ENCODE measurements at regions not wholly inside any gene's neighbourhood (a gene's known extent, or its start where the extent isn't known, plus 50 kb on each side); places are given as distances from the start of the nearest gene placed in this dataset.
A peak's percentile ranks its signal among the peaks of the same experiment; 100 is the strongest.

DNA sequence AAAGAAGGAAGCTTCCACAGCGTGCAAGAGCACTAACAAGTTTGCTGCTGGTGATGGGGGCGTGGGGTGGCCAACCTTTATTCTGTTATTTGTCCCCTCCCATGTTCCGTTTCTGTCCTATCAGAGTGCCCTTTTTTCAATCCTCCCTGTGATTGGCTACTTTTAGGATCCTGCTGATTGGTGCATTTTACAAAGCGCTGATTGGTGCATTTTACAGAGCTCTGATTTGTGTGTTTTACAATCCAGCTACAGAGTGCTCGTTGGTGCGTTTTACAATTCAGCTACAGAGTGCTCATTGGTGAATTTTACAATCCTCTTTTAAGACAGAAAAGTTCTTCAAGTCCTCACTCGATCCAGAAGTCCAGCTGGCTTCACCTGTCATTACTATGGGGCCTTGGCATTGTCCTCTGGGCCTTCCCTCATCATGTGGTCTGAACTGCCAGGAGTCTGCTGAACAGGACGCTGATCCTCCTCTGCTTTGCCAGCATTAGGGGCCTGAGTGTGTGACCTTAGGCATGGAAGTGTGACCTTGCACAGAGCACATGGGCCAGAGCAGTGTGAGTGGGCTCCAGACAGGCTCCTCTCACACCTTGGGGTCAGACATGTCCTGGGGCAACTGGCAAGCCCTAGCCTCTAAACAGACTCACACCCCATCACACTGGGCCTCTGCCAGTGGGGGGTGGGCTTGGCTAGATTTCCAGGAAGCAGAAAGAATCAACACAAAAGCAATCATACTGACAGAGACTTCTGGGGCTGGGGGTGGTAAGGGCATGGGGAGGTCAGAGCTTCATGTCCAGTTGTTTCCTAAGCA, 167.4 kb downstream of the PTPN20 start:
- no peak for DNase-seq

DNA sequence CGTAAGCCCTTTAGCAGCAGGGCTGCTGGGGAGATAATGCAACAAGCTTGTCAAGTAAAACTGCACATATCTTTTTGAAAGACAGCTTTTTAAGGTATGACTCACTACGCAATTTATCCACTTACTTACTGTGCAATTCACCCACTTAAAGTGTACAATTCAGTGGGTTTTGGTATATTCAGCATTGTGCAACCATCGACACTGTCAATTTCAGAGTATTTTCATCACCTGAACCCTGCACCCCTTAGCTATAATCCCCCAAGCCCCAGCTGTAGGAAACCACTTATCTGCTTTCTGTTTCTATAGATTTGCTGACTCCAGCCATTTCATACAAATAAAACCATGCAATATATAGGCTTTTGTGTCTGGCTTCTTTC, 168.0 kb downstream of the PTPN20 start:
- DNase-seq, result no peak

DNA sequence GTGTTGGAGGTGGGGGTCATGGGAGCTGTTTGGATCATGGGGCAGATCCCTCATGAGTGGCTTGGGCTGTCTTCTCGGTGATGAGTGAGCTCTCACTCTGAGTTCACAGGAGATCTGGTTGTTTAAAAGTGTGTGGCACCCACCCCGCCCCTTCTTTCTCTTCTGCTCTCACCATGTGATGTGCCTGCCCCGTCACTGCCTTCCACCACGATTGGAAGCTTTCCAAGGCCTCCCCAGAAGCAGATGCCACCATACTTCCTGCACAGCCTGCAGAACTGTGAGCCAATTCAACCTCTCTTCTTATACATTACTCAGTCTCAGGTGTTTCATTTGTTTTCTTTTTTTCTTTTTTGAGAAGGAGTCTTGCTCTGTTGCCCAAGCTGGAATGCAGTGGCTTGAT, 170.0 kb downstream of the PTPN20 start:
- DNase-seq, result no peak

DNA sequence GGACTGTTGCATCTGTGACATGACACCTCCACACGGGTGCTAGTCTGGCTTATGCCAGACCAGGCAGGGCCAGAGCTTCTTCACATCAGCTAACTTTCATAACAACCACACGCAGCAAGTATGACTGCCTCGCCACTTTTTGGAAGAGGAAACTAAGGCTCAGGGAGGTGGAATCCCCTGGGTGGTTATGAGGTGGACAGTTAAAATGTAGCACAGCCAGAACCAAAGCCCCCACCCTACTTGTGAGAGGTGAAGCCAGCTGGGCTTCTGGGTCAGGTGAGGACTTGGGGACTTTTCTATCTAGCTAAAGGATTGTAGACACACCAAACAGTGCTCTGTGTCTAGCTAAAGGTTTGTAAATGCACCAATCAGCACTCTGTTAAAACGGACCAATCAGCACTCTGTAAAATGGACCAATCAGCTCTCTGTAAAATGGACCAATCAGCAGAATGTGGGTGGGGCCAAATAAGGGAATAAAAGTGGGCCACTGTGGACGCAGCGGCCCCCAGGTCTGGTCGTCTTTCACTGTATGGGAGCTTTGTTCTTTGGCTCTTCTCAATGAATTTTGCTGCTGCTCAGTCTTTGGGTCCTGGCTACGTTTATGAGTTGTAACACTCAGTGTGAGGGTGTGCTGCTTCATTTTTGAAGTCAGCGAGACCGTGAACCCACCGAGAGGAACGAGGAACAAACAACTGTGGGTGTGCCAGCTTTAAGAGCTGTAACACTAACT, 171.0 kb downstream of the PTPN20 start:
- no peak for DNase-seq

DNA sequence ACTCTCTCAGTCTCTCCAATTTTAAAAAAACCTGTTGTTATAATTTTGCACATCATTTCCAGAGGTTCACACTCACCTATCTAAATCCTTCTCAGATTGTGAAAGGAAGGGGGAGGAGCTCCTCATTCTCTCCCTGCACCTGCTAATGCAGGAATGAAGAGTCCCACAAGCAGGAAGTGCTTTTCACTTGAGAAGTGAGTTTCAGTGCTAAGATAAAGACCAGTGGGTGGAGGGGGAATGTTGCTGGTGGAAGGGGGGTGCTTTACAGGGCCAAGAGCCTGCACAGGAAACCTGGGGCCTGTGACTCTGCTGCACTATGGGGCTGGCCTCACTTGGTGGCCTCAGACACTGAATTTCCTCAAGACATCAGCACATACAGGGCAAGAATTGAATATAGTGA, 176.4 kb downstream of the PTPN20 start:
- no peak for DNase-seq

DNA sequence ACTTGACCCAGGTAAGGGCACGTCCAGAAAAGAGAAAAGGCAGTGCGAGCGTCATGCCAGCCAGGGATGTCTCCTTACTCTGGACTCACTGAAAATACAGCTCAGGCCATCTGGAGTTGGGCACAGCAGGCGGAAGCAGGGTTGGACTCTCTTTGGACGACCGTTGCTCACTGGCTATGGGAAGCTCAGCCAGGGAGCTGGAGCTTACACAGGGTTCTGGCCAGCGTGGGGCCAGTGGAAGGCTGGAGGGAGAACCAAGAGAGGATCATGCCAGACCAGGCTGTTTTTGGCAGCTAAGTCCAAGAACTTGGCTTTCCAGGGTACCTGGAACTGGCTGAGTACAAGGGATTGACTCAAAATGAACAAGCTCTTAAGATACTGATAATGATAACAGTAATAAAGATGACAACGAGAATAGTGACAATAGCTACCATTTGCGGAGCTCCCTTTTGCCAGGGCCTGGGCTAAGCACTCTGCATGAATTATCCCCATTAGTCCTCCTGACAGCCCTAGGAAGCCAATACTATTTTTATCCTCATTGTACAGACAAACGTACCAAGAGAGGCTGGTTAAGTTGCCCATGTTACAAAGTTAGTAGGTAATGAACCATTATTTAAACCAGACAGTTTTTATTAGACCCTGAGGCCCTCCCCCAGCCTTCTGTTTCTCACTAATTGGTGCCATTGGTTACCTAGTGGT, 177.6 kb downstream of the PTPN20 start:
- no peak for DNase-seq

DNA sequence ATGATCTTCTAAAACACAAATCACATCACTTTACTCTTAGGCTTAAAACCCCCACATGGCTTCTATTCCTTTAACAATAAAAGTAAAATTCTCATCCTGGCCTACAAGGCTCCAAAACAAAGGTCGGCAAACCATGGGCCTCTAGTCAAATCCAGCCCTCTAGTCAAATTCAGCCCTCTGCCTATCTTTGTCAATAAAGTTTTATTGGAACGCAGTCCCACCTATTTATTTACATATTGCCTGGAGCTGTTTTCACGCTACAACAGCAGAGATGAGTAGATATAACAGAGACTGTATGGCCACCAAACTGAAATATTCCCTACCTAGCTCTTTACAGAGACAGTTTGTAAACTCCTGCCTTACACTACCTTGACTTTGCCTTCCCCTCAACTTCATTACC, 178.8 kb downstream of the PTPN20 start:
- no peak for DNase-seq

DNA sequence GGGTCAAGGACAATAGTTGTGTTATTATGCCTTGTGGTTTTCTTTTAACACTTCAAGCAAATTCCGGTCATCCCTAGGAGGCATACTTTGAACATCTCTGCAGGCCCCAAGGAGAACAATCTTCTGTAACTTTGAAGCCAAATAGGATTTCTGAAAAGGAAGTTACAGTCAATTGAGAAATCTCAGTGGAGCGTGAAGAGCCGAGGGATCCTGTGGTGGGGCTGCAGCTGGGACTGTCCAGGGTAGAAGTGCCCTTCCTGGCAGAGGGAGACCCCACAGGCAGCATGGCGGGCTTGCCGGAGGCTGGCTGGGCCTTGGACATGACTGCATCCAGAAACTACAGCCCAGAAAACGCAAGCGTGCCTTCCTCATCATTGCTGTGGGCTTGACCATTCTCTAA, 179.7 kb downstream of the PTPN20 start:
- no peak for DNase-seq

DNA sequence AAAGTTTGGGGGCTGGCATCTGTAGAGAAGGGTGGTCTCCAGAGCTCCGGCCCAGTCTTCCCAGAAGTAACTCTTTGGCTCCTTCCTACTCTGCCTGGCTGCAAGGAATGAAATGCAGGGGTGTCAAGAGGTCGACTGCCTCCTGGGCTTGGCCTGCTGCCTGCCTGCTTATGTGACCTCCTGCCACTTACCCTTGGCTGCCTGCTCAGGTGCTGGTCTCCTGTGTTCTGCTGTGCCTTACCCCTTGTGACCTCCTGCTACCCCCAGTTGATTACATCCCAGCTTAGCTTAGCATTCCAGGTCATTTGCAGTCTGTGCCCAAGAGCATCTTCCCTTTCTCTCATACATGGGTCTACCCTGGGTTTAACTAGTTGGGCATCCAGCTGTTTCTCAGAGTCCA, 180.2 kb downstream of the PTPN20 start:
- no peak for DNase-seq

DNA sequence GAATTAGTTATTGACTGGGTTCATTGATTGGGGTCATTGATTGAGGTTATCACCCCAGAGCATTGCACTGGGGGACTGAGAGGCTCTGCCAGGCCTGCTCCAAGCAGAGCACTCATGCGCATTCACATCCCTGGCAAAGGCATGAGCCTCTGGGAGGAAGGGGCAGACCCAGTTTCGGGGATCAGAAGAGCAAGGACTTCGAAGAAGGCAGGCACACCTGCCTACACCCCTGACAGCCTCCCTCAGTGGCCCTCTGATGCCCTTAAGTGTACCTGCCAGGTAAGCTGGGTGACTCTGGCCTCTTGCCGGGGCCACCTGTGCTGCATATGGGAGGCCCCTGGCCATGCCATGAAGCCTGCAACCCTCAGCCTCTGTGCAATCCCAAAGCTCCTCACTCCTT, 181.1 kb downstream of the PTPN20 start:
- no peak for DNase-seq

DNA sequence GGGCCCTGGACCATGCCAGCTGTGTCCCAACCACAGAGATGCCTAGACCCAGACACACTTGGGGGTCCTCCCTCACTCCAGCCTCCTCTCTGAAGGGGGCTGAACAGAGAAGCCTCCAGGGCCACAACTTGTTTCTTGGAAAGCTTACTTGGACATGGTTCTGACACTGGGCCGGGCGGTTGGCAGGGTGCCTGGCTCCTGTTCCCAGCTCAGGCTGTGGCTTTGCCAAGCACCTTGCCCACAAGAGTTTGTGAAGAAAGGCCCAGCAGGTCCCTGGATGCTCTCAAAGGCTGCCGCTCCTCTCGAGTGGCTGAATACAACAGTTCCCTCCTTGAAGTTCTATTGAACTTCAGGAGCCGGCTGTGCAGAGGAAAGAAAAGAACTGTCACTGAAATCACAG, 181.6 kb downstream of the PTPN20 start:
- DNase-seq, result no peak

DNA sequence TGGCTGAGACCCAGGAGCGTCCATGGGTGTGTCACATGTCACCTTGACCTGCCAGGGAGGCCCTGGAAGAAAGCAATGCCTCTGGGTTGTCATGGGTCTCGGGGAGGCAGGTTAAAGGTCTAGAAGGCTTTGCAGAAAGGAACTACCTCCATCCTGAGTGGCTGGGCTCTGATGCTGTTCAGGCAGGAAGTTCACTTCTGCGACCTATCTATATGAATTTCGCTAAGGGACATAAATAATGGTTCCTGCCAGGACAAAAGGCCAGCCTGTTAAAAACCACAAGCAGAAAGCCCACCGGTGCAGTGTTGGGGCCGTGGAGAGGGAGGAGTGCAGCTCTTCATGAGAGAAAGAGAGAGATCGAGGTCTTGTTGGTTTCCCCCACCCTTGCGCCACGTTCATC, 182.9 kb downstream of the PTPN20 start:
- DNase-seq, result no peak

DNA sequence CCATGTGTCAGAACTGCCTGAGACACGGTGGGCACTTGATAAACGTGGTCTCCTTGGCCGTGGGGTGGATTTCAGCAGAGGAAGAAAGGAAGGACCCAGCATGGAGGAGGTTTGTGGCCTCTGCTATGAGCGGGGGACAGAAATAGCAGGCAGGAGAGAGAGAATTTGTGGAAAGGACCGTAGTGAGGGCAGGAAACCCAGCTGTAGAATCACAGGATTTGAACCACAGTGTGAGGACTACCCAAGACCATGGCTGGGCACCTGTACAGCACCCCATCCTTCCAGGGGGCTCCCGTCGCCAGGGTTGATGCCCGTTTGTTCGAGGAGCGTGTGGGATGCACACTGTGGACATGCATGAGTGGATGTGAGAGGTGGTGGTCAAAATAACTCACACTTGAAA, 183.4 kb downstream of the PTPN20 start:
- no peak for DNase-seq

DNA sequence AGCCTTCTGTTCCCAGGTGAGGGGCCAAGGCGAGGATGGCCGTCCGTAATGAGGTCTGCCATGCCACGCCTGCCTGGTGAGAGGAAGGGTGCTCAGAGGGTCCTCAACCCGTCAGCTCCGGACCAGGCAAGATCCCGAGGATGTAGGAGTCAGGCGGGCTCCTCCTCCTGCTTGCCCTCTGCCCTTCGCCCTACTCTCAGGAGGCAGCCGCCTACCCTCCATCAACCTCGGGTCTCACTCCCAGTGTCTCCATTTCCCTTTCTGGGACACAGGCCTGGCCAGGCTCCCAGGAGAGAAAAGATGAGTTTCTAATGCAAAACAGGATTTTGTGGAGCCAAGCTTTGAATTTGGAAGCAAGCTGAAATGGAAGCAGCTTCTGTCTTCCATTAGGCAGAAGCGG, 184.0 kb downstream of the PTPN20 start:
- no peak for DNase-seq

DNA sequence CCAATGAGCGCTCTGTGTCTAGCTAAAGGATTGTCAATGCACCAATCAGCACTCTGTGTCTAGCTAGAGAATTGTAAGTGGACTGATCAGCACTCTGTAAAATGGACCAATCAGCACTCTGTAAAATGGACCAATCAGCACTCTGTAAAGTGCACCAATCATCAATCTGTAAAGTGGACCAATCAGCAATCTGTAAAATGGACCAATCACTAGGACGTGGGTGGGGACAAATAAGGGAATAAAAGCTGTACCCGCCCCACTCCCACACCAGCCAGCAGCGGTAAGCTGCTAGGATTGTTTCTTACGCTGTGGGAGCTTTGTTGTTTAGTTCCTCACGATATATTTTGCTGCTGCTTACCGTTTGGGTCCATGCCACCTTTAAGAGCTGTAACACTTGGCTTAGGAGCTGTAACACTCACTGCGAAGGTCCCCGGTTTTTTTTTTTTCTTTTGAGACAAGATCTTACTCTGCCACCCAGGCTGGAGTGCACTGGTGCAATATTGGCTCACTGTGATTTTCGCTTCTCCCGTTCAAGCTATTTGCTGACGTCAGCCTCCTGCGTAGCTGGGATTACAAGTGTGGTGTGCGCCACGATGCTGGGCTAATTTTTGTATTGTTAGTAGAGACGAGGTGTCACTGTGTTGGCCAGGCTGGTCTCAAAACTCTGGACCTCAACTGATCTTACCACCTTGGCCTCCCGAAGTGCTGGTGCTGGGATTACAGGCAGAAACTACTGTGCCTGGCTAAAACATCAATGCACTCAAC, 184.8 kb downstream of the PTPN20 start:
- DNase-seq, result no peak

DNA sequence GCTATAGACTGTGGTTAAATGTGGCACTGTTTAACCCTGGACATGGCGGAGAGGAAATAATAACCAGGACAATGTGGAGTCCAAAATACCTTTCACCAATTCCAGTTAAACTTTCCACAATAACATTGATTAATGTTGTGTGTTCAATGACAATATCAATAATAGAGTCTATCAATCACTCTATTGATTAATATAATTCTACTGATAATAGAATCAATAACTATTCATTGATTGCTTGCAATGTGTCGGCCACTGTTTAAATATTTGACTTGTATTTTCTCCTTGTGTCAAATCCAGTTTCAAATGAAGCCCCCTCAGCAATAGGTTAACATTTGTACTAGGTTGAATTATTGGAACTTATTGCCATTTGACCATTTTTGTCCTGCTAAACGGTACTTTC, 187.0 kb downstream of the PTPN20 start:
- DNase-seq, result no peak

DNA sequence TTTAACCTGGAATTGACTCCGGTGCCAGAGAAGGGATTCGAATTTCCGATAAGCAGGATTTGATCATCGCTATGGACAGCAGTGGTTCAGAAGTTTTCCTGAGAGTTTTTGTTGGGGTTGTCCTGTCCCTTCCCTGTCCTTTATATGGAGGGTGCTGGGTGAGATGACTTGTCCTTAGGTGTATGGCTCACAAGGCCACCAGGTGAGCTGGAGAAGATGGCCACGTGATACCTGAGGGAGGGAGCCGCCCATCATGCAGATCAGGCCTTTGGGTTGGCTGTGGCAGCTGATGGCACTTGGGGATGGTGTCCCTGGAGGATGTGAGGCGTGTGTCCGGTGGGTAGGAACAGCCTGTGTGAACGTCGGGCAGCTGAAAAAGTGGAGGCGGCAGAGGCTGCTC, 187.7 kb downstream of the PTPN20 start:
- DNase-seq, result no peak

DNA sequence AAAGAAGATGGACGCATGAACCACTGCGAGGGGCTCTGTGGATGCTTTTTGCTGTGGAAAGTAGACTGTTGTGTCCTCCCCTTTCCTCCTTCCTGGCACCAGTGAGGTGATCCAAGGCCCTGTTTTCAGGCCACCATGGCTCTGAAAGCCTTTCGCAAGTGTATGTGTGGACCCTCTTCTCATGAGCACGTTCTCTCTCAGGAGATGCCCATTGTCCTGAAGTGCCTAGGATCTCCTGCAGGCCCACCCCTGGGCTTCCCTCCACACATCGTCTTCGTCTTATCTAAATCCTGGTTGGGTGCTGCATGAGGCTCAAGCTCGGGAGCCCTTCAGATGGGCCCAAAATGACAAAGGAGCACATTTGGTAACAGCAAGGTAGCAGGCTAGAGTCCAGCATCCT, 188.2 kb downstream of the PTPN20 start:
- no peak for DNase-seq

DNA sequence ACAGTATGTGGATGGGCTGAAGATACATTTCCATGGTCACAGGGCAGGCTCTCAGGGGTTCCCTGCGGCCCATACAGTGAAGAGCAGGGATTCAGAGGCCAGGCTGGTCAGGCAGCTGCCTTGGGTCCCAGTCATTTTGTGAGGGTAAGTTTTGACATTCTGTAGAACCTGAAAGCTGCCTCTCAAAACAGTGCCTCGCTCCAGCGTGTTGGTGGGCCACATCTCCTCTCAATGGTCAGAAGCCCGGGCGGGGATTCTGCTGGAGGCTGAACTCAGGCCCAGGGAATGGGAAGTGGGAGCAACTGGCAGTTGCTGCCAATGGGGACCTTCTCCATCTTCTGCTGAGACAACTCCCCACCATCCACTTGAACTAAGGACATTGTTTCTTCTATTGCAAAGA, 190.0 kb downstream of the PTPN20 start:
- no peak for DNase-seq

DNA sequence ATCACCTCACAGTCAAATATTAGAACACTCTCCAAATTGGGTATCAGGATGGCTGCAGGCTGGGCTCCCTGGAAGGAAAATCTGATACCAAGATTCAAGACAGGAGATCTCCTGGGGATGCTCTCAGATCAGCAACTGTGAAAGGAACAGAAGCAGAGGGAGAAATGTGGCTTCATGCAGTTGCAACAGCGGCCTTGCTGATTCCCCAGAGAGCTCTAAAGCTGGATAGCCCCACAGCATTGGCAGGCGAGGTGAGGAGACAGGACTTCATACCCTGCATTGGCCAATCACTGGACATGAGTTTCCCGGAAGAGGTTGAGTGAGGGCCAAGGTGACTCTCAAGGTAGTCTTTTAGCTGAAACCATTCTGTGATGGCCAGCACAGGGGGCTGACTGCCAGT, 190.6 kb downstream of the PTPN20 start:
- peak in 1 of 2 donors; percentile 1 for DNase-seq

DNA sequence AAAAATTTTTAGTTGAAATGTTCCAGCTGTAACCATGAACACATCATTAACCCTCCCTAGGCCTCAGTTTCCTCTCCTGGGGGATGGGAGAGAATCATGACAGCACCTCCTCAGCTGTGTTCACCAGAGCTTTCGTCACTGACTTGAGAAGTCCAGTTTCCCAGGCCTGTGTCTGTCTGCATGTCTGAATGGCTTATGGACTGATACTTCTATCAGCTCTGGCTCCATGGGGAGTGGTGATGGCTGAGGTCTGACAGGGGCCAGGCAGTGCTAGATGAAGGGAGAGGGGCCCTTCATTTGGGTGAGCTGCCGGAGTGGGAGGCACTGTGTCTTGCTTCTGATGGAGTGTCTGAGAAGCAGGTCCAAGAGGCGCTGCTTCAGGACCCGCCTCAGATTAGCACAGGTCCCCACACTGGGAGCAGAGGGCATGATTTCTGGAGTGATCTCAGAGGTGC, 192.9 kb downstream of the PTPN20 start:
- no peak for DNase-seq

DNA sequence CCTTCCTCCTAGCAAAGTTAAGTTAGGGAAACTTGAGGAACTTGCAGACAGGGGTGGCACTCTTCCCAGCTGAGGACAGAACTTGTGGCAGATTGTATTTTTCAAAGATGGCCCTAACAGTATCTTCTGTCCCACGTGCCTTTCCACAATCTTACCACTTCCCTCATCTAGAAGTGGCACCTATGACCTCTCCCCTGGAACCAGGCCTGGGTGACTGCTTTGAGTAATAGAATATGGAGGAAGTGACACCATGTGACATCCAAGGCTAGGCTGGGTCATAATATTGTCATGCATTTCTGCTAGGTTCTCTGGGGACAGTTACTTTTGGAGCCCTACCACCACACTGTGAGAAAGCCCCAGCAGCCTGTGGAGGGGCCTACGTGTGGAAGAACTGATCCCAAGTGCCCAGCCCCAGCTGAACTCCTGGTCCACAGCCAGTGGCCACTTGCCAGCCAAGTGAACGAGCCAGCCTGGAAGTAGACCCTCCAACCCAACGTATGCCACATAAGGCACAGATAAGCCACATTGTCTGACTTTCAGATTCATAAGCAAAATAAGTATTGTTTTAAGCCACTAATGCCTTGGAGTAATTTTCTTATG, 193.7 kb downstream of the PTPN20 start:
- no peak for DNase-seq

All from stimulated activated CD4-positive, alpha-beta T cell treated with anti-CD3 and anti-CD28 coated beads, Interleukin-2, amount 100 ng/mL, for 24 hours (primary cell).